Gastrocnemius medialis (tissue), 4 donors: ENCODE measurements at regions not wholly inside any gene's neighbourhood (a gene's known extent, or its start where the extent isn't known, plus 50 kb on each side); places are given as distances from the start of the nearest gene placed in this dataset.
A peak's percentile ranks its signal among the peaks of the same experiment; 100 is the strongest.
"Not testable (repeated sequence)": the region's sequence is repeated elsewhere in the genome, so short reads cannot be mapped to it uniquely, and the experiment has no call there.

ENCODE experiments used
- ATAC-seq, 2 donors: fragments of 150-250 bp; one replicate each; pipeline ENCODE4 v1.9.1; 2016
- DNase-seq, 2 donors: peaks; one replicate each; pipeline ENCODE4 v3.0.0-alpha.2; 2019
- H3K27ac ChIP-seq, 4 donors: fragments of 200-600 bp; sonication (generic); 1 replicate in 1 of 4; 2 replicates in 3 of 4; pipeline ENCODE4 v1.5.1; 2016 to 2018; ENCODE audit warnings: mild to moderate bottlenecking in 2 of 4, moderate library complexity in 1 of 4
- H3K27me3 ChIP-seq, 3 donors: fragments of 200-600 bp; sonication (generic) in 2 of 3; 1 replicate in 1 of 3; 2 replicates in 2 of 3; pipeline versions ENCODE4 v1.5.1 to v1.6.0; 2016 to 2019; ENCODE audit warnings: mild to moderate bottlenecking in 1 of 3, moderate library complexity in 1 of 3
- H3K36me3 ChIP-seq, 2 donors: fragments of 200-600 bp; sonication (generic) in 1 of 2; one replicate each; pipeline ENCODE4 v1.5.1; 2017 to 2018
- H3K4me1 ChIP-seq, 2 donors: fragments of 200-600 bp; sonication (generic) in 1 of 2; one replicate each; pipeline ENCODE4 v1.5.1; 2016 to 2017; ENCODE audit warnings: mild to moderate bottlenecking in 2 of 2
- H3K4me3 ChIP-seq, 4 donors: fragments of 200-600 bp; sonication (generic) in 3 of 4; 1 replicate in 1 of 4; 2 replicates in 3 of 4; pipeline ENCODE4 v1.5.1; 2016 to 2019; ENCODE audit warnings: mild to moderate bottlenecking in 2 of 4
- H3K9me3 ChIP-seq, 3 donors: fragments of 200-600 bp; sonication (generic) in 2 of 3; 1 replicate in 1 of 3; 2 replicates in 2 of 3; pipeline ENCODE4 v1.5.1; 2016 to 2019
- CTCF ChIP-seq, 5 experiments: fragments of 450-650 bp in 3 of 5; fragments of 200-600 bp in 2 of 5; sonication (generic) in 2 of 5; IDR thresholded peaks in 4 of 5; conservative IDR thresholded peaks in 1 of 5; 1 replicate in 4 of 5; 2 replicates in 1 of 5; pipeline ENCODE4 v1.5.1; 2016 to 2019; ENCODE audit warnings: antibody characterized with exemption in 5 of 5, mild to moderate bottlenecking in 3 of 5, moderate library complexity in 3 of 5
- POLR2A ChIP-seq, 2 donors: fragments of 450-650 bp; IDR thresholded peaks; one replicate each; pipeline ENCODE4 v1.6.1; 2017; ENCODE audit warnings: antibody characterized with exemption in 2 of 2, mild to moderate bottlenecking in 2 of 2, moderate library complexity in 2 of 2
- in situ Hi-C, 4 donors: fragments of 200-750 bp; cut with MboI; loops; one replicate each; pipeline versions ENCODE4 v1.15.0 to v1.8.0; 2017; ENCODE audit warnings: low sequenced_read_pairs in 4 of 4
- intact Hi-C: fragments of 100-400 bp; cut with DNase I; formaldehyde crosslinking; loops from one replicate; pipeline ENCODE4 v1.15.1; 2023; ENCODE audit warnings: low total_unique reads

- H3K27ac ChIP-seq, result no peak overlapping the region
- no peaks in the 10 kb centered on the region for H3K36me3 ChIP-seq
- in situ Hi-C loops (no loop called here), intact Hi-C loops (no loop called here)
- H3K4me3 ChIP-seq, result no peak overlapping the region
- DNase-seq (no peak), ATAC-seq (no peak)
- TF ChIP-seq CTCF (IDR thresholded peaks at IDR 0.05 in 4 of 5, conservative IDR thresholded peaks at IDR 0.05 in 1 of 5), result no peak
- no peaks in the 10 kb centered on the region for H3K4me1 ChIP-seq
- H3K9me3 ChIP-seq, result no peaks in the 10 kb centered on the region
- H3K27me3 ChIP-seq, result peaks cover 0 to 3% (median 0%) of the 10 kb centered on the region in 3 donors
These were observed 147.0 kb downstream of the APIP start for GRCh38 chr11:34769224-34769623.

- in situ Hi-C loops, intact Hi-C loops, DNase-seq, H3K27ac ChIP-seq, H3K4me1 ChIP-seq, H3K9me3 ChIP-seq, H3K4me3 ChIP-seq, H3K27me3 ChIP-seq, H3K36me3 ChIP-seq, ATAC-seq: not testable (repeated sequence)
These were observed 141.7 kb downstream of the EHF start for GRCh38 chr11:34762625-34763024.

- intact Hi-C loops (loop anchor here (10.0 kb wide), 1 partner anchor 173 kb away; no protein-coding TSS in a partner anchor), in situ Hi-C loops (no loop called here)
- Histone ChIP-seq H3K36me3 (no peaks in the 10 kb centered on the region), H3K4me1 (peaks cover 0 to 5% of the 10 kb centered on the region in 2 donors), H3K9me3 (no peaks in the 10 kb centered on the region), H3K27ac (no peak overlapping the region), H3K27me3 (no peaks in the 10 kb centered on the region), H3K4me3 (no peak overlapping the region)
- peak; percentile 18 to 25 for DNase-seq
- ATAC-seq, result peak; percentile 70 to 79
- TF ChIP-seq CTCF (IDR thresholded peaks at IDR 0.05 in 4 of 5, conservative IDR thresholded peaks at IDR 0.05 in 1 of 5), result no peak
- no peak for TF ChIP-seq POLR2A (IDR thresholded peaks at IDR 0.05)
These were observed 137.4 kb downstream of the EHF start for GRCh38 chr11:34758262-34758661.

GRCh38 chr11:34757026-34757451 is 136.1 kb downstream of the EHF start:
- H3K4me1 ChIP-seq, result peaks cover 0 to 5% of the 10 kb centered on the region in 2 donors
- intact Hi-C loops, result loop anchor here (10.0 kb wide), 1 partner anchor 172 kb away; no protein-coding TSS in a partner anchor
- no peaks in the 10 kb centered on the region for H3K27me3 ChIP-seq
- TF ChIP-seq POLR2A (IDR thresholded peaks at IDR 0.05) (no peak), CTCF (IDR thresholded peaks at IDR 0.05 in 4 of 5, conservative IDR thresholded peaks at IDR 0.05 in 1 of 5) (no peak)
- ATAC-seq (no peak), DNase-seq (no peak)
- no peak overlapping the region for H3K27ac ChIP-seq
- no peak overlapping the region for H3K4me3 ChIP-seq
- in situ Hi-C loops, result no loop called here
- no peaks in the 10 kb centered on the region for H3K9me3 ChIP-seq
- H3K36me3 ChIP-seq, result no peaks in the 10 kb centered on the region

- Histone ChIP-seq H3K27ac (no peak overlapping the region), H3K9me3 (no peaks in the 10 kb centered on the region), H3K27me3 (no peaks in the 10 kb centered on the region), H3K4me1 (peaks cover 0 to 5% of the 10 kb centered on the region in 2 donors), H3K4me3 (no peak overlapping the region), H3K36me3 (no peaks in the 10 kb centered on the region)
- in situ Hi-C loops (no loop called here), intact Hi-C loops (loop anchor here (10.0 kb wide), 1 partner anchor 172 kb away; no protein-coding TSS in a partner anchor)
- ATAC-seq, result no peak
- TF ChIP-seq CTCF (IDR thresholded peaks at IDR 0.05 in 4 of 5, conservative IDR thresholded peaks at IDR 0.05 in 1 of 5) (no peak), POLR2A (IDR thresholded peaks at IDR 0.05) (no peak)
- no peak for DNase-seq
These were observed 135.7 kb downstream of the EHF start for GRCh38 chr11:34756591-34756990.
